Ectodermal cell (in vitro differentiated cells): ENCODE measurements at regions not wholly inside any gene's neighbourhood (a gene's known extent, or its start where the extent isn't known, plus 50 kb on each side); places are given as distances from the start of the nearest gene placed in this dataset.

Experiments used
- H3K27ac ChIP-seq: 2 replicates; pipeline ENCODE4 v1.7.0; 2013; ENCODE audit warnings: mild to moderate bottlenecking, low read depth, low read length; ENCODE audit not compliant: insufficient read depth, poor library complexity, severe bottlenecking
- H3K27me3 ChIP-seq: 2 replicates; pipeline ENCODE4 v1.7.0; 2013; ENCODE audit warnings: mild to moderate bottlenecking, low read length; ENCODE audit not compliant: insufficient read depth, control insufficient read depth, poor library complexity, severe bottlenecking
- H3K36me3 ChIP-seq: one replicate; pipeline ENCODE4 v1.7.0; 2013; ENCODE audit warnings: low read length; ENCODE audit not compliant: control insufficient read depth, insufficient read depth
- H3K4me1 ChIP-seq: one replicate; pipeline ENCODE4 v1.7.0; 2013; ENCODE audit warnings: low read length; ENCODE audit not compliant: control insufficient read depth, insufficient read depth
- H3K4me3 ChIP-seq: 2 replicates; pipeline ENCODE4 v1.7.0; 2013; ENCODE audit warnings: low read depth, low read length, control low read depth; ENCODE audit not compliant: insufficient read depth
- H3K9me3 ChIP-seq: 2 replicates; pipeline ENCODE4 v1.7.0; 2013; ENCODE audit warnings: mild to moderate bottlenecking, low read length, moderate library complexity; ENCODE audit not compliant: control insufficient read depth
- WGBS, 2 experiments: methylation state at CpG; one replicate each; pipeline ENCODE4 v1.1.7; 2013; ENCODE audit warnings: missing lambda C conversion rate in 2 of 2; 5-methylcytosine and 5-hydroxymethylcytosine counted together

- WGBS, 2 experiments = 33 to 48% methylated on average over 2 to 3 of the region's 3 CpGs
These were observed 50.5 kb upstream of the FOXP2 start for GRCh38 chr7:114364151-114364550.

DNA sequence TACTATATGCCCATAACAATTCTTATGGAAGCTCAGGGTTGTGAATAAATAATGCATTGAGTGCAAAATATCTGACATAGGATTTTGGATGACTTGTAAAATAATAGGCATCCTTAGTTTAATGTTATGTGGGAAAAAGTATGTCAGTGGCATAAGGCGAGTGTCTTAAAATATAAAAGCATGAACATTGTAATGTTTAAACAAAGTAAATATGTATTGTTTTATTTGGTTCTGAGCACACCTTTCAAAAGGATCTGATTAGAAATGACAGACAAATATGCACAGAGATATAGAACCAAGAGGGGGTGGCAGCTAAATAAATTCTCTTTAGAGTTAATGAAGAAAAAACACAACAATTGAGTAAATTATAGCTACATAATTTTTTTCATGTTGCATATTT is 51.3 kb upstream of the FOXP2 start:
- Histone ChIP-seq H3K9me3 (no peaks in the 10 kb centered on the region), H3K27me3 (no peaks in the 10 kb centered on the region), H3K27ac (no peak overlapping the region), H3K36me3 (no peaks in the 10 kb centered on the region), H3K4me3 (no peak overlapping the region), H3K4me1 (peaks cover 6% of the 10 kb centered on the region)
- WGBS, 2 experiments = 78% methylated on average over 1 of the region's 1 CpG; no CpG with 5 or more reads in 1 of the 2 experiments

More at GRCh38 chr7:114364151-114364550, 50.5 kb upstream of the FOXP2 start:
- H3K27me3 ChIP-seq = no peaks in the 10 kb centered on the region
- no peaks in the 10 kb centered on the region for H3K9me3 ChIP-seq
- H3K36me3 ChIP-seq = no peaks in the 10 kb centered on the region
- H3K4me1 ChIP-seq = peaks cover 6% of the 10 kb centered on the region
- no peak overlapping the region for H3K27ac ChIP-seq
- no peak overlapping the region for H3K4me3 ChIP-seq

GRCh38 chr7:114358911-114359310 is 55.7 kb upstream of the FOXP2 start:
- H3K27ac ChIP-seq = no peak overlapping the region
- H3K36me3 ChIP-seq = no peaks in the 10 kb centered on the region
- no peak overlapping the region for H3K4me3 ChIP-seq
- H3K4me1 ChIP-seq = peaks cover under 1% of the 10 kb centered on the region
- 91 to 95% methylated on average over 2 of the region's 2 CpGs for WGBS, 2 experiments
- H3K27me3 ChIP-seq = no peaks in the 10 kb centered on the region
- H3K9me3 ChIP-seq = no peaks in the 10 kb centered on the region

- no peaks in the 10 kb centered on the region for H3K27me3 ChIP-seq
- H3K27ac ChIP-seq = no peak overlapping the region
- H3K4me1 ChIP-seq = no peaks in the 10 kb centered on the region
- H3K4me3 ChIP-seq = no peak overlapping the region
- H3K36me3 ChIP-seq = no peaks in the 10 kb centered on the region
- no peaks in the 10 kb centered on the region for H3K9me3 ChIP-seq
- WGBS, 2 experiments = 96 to 100% methylated on average over 2 to 3 of the region's 3 CpGs
These were observed 58.5 kb upstream of the FOXP2 start for GRCh38 chr7:114356133-114356532.

DNA sequence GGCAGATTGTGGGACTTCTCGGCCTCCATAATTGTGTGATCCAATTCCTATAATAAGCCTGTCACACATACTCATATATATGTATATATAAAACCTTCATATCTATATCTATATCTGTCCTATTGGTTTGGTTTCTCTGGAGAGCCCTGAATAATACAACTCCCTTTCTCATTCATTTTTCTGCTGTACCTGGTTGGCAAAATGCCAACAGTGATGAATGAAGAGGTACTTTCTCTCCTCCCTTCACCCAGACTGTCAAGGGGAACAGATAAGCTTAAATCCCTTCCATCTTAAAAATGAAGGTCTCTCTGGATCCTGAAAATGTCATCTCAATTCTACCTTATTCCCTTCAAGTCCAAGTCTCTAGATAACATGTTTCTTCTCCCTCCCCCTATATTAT is 60.3 kb upstream of the FOXP2 start:
- WGBS, 2 experiments = 71 to 91% methylated on average over 1 of the region's 1 CpG
- Histone ChIP-seq H3K4me3 (no peak overlapping the region), H3K9me3 (no peaks in the 10 kb centered on the region), H3K4me1 (no peaks in the 10 kb centered on the region), H3K36me3 (no peaks in the 10 kb centered on the region), H3K27ac (no peak overlapping the region), H3K27me3 (no peaks in the 10 kb centered on the region)

- H3K27ac ChIP-seq = no peak overlapping the region
- WGBS, 2 experiments = 90% methylated on average over 2 of the region's 2 CpGs; no CpG with 5 or more reads in 1 of the 2 experiments
- no peaks in the 10 kb centered on the region for H3K4me1 ChIP-seq
- H3K4me3 ChIP-seq = no peak overlapping the region
- H3K27me3 ChIP-seq = no peaks in the 10 kb centered on the region
- no peaks in the 10 kb centered on the region for H3K36me3 ChIP-seq
- no peaks in the 10 kb centered on the region for H3K9me3 ChIP-seq
These were observed 69.1 kb upstream of the FOXP2 start for GRCh38 chr7:114345494-114345893.

DNA sequence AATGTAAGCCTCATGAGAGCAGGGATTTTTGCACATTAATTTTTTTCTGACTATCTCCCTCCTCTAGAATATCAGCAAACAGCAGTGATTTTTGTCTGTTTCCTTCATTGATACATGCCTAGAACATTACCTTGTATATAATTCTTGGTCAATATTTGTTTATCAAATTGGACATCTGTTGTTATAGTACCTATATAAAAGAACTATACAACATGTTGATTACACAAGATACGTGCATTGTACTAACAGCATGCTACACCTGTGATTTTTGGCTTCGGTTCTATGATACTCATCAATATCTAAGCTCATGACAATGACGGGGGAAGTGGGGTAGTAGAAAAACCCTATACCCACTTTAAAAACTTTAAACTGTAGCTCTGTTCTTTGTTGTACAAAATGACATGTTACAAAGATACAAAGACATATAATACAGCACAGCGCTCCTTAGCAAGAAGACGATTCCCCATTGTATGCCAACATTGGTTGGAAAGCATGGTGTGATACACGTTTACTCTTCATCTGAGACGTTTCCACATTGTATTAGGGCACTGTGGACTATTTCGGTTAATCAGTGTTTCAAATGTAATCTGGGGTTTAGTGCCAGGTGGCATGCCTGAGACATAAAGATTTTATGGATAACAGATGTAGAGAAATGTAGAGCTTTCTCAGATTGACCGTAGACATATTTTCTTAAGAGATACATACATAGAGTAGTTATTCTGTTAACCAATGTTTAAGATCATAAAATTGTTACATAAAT is 70.5 kb upstream of the FOXP2 start:
- WGBS, 2 experiments = 91 to 97% methylated on average over 7 to 8 of the region's 9 CpGs
- Histone ChIP-seq H3K9me3 (no peaks in the 10 kb centered on the region), H3K27me3 (no peaks in the 10 kb centered on the region), H3K4me1 (no peaks in the 10 kb centered on the region), H3K27ac (no peak overlapping the region), H3K36me3 (no peaks in the 10 kb centered on the region), H3K4me3 (no peak overlapping the region)

DNA sequence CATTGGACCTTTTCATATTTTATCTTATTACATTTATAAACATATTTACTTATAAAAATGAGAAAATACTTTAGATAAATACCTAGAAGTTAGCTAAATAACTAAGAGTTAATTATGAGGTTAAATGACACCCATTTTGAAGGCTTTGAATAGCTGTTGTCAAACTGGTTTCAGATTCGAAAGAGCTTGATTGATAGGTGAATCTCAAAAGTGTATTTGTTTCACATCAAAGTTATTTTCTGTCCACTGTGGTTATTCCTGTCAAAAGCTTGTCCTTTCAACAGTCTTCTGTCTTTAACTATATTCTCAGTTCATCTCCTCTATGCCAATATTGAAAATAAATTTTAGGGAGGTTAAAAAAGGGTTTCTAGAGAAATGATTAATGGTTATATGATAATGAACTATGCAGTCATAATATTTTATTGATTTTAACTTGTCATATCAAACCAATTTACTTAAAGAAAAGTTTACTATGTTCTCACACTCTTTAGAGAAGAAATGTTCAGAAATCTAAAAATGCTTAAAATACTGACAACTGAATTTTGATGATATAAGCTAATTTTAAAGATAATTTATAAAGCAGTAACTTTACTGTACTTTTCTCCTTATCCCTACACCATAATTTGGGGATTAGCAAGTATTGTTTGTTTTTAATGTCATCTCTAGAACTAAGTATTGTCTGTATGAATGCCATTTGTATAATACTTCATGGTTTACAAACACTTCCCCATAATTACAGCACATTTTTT is 72.0 kb upstream of the FOXP2 start:
- WGBS, 2 experiments = 88 to 100% methylated on average over 1 of the region's 1 CpG
- no peaks in the 10 kb centered on the region for H3K36me3 ChIP-seq
- no peaks in the 10 kb centered on the region for H3K27me3 ChIP-seq
- no peaks in the 10 kb centered on the region for H3K9me3 ChIP-seq
- H3K27ac ChIP-seq = no peak overlapping the region
- H3K4me1 ChIP-seq = no peaks in the 10 kb centered on the region
- no peak overlapping the region for H3K4me3 ChIP-seq

DNA sequence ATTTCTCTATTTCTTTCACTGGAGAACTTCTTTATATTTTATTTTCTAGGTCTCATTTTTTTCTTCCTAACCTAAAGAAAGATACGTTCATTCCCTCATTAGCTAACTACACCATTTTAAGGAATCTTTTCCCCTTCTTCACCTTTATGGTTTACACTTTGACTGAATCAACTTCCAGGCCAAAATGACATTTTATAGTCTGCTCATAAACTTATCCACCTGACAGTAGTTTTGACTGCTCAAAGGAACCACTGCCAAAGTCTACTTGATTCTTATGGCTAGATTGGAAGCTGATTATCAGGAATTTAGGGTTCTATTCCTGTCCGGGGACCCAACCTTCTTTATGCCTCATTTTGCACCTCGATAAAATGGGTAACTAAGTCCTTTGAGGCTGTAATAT is 73.0 kb upstream of the FOXP2 start:
- Histone ChIP-seq H3K27ac (no peak overlapping the region), H3K4me3 (no peak overlapping the region), H3K9me3 (no peaks in the 10 kb centered on the region), H3K36me3 (no peaks in the 10 kb centered on the region), H3K27me3 (no peaks in the 10 kb centered on the region), H3K4me1 (no peaks in the 10 kb centered on the region)
- 88 to 95% methylated on average over 3 of the region's 3 CpGs for WGBS, 2 experiments

- Histone ChIP-seq H3K27me3 (no peaks in the 10 kb centered on the region), H3K9me3 (no peaks in the 10 kb centered on the region), H3K27ac (no peak overlapping the region), H3K4me1 (no peaks in the 10 kb centered on the region), H3K4me3 (no peak overlapping the region), H3K36me3 (no peaks in the 10 kb centered on the region)
- WGBS, 2 experiments = no CpG with 5 or more reads among the region's 1 CpG
These were observed 79.6 kb upstream of the FOXP2 start for GRCh38 chr7:114334989-114335388.
